ENCODE measurements at regions not wholly inside any gene's neighbourhood (a gene's known extent, or its start where the extent isn't known, plus 50 kb on each side); places are given as distances from the start of the nearest gene placed in this dataset.
"Not testable (repeated sequence)": the region's sequence is repeated elsewhere in the genome, so short reads cannot be mapped to it uniquely, and the experiment has no call there.

DNA sequence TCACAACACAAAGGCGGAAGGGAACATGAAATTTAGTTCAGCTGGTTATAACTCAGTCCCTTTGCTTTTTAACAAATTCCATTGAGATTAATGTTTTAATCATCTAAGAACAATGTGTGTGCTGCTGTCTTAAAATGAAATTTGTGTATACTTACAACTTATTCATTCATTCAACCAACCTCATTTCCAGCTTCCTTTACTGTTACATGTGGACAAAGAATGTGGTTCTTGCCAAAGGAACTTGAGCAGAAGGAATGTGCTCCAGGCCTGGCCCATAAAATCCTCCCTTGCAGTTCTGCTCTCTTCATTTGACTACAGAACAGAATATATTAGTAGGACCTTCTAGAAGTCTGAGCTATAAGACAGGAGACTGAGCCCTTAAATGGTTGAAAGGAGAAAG, 176.8 kb upstream of the GLRA2 start:
- TF ChIP-seq, protein P1, sequence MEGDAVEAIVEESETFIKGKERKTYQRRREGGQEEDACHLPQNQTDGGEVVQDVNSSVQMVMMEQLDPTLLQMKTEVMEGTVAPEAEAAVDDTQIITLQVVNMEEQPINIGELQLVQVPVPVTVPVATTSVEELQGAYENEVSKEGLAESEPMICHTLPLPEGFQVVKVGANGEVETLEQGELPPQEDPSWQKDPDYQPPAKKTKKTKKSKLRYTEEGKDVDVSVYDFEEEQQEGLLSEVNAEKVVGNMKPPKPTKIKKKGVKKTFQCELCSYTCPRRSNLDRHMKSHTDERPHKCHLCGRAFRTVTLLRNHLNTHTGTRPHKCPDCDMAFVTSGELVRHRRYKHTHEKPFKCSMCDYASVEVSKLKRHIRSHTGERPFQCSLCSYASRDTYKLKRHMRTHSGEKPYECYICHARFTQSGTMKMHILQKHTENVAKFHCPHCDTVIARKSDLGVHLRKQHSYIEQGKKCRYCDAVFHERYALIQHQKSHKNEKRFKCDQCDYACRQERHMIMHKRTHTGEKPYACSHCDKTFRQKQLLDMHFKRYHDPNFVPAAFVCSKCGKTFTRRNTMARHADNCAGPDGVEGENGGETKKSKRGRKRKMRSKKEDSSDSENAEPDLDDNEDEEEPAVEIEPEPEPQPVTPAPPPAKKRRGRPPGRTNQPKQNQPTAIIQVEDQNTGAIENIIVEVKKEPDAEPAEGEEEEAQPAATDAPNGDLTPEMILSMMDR (IDR thresholded peaks at IDR 0.05; ENCODE audit: insufficient read depth, low read length, missing control alignments), result no peak
- CTCF ChIA-PET, result no interaction called here
- POLR2A ChIA-PET, result interaction anchor here (1.2 kb wide), 1 partner anchor 10 kb away, joined by 3 read pairs; no protein-coding TSS in a partner anchor
- H3K4me3 ChIP-seq (ENCODE audit: low read depth, low read length), result no peak overlapping the region
- DNase-seq (ENCODE audit: low read depth, low spot score), result no peak

DNA sequence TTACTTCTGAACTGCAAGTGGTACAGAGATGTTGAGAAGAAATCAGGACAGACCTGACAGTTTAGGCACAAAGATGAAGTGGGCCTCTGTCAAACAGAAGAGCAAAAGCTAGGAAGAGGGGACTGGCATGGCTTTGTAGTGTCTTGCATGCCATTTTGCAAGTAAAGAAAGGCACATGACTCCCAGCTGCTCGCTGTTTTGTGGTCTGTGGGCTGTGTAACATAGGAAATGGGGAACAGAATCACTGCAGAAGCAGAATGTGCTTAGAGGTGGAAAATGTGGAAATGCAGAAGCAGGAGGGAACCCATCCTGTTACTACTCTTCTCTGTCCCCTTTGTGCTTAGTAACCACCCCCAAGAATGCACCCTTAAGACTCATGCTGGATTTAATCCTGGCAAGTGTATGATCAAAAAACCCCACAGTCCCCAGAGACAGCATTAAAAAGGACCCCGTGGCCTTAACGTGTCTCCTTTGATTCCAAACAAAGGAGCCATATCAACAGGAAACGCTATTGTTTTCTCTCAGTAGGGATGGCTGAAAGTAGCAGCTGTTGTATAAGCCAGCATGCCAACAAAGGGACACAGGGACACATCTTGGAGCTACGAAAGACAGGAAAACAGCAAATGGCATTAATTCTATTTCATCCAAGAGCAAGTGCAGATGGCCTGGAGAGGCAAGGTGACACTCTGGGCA, 177.6 kb upstream of the GLRA2 start:
- TF ChIP-seq, protein P1 (IDR thresholded peaks at IDR 0.05; ENCODE audit: insufficient read depth, low read length, missing control alignments), result no peak
- ChIA-PET POLR2A (interaction anchor here (1.2 kb wide), 1 partner anchor 11 kb away, joined by 3 read pairs; no protein-coding TSS in a partner anchor), CTCF (no interaction called here)
- DNase-seq (ENCODE audit: low read depth, low spot score), result no peak
- H3K4me3 ChIP-seq (ENCODE audit: low read depth, low read length), result no peak overlapping the region

DNA sequence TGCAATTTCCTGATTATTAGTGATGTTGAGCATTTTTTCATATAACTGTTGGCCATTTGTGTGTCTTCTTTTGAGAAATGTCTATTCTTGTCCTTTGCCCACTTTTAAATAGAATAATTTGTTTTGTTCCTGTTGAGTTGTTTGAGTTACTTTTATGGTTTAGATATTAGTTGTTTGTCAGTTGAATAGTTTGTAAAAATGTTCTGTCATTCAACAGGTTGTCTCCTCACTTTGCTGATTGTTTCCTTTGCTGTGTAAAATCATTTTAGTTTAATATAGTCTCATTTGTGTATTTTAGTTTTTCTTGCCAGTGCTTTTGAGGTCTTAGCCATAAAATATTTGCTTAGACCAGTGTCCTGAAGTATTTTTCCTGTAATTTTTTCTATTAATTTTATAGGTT, 181.8 kb upstream of the GLRA2 start:
- H3K4me3 ChIP-seq (ENCODE audit: low read depth, low read length), result no peak overlapping the region
- no peak for DNase-seq (ENCODE audit: low read depth, low spot score)
- TF ChIP-seq, protein P1 (IDR thresholded peaks at IDR 0.05; ENCODE audit: insufficient read depth, low read length, missing control alignments), result no peak
- ChIA-PET POLR2A (no interaction called here), CTCF (no interaction called here)

DNA sequence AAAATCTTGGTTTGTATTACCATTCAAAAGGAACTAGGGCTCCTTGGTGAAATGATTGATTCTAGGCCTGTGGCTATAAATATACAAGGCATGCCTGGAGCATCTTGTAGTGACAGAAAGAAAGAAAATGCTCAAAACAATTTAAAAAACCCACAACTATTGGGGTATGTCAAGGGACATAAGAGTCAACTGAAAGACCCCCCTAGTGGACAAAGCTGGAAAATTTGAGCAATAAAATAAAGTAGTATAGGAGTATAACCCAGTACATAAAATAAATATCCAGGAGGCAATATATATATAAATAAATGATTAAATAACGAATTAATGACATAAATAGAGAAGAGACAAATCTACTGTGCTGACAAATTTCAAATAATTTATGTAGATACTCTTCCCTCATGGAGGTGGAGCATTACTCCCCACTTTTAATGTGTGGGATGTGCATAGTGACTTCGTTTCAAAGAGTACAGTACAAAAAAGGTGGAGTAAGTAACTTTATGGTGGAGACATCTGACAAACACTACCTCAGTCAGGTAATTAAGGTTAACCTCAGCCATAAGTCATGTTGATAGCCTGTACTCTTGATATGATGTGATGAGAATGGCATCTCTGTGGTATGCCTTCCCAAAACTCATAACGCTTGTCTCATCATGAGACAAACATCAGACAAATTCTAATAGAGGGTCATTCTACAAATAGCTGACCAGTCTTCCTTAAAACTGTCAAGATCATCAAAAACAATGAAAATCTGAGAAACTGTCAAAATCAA, 185.0 kb upstream of the GLRA2 start:
- TF ChIP-seq, protein P1 (IDR thresholded peaks at IDR 0.05; ENCODE audit: insufficient read depth, low read length, missing control alignments), result no peak
- ChIA-PET CTCF (no interaction called here), POLR2A (no interaction called here)
- no peak for DNase-seq (ENCODE audit: low read depth, low spot score)
- H3K4me3 ChIP-seq (ENCODE audit: low read depth, low read length), result no peak overlapping the region

DNA sequence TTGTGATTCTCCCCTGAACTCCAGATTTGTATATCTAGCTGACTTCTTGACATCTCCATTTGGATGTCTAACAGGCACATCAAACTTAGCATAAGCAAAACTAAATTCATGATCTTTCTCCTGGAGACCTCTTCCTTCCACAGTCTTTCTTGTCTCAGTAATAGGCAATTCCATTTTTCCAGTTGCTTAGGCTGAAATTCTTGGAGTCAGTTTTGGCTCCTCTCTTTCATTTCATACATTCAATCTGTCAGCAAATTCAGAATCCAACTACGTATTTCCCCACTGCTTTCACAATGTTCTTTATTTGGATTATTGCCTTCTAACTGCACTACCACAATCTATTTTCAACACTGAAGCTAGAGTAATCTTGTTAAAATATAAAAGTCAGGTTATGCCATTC, 219.9 kb upstream of the GLRA2 start:
- ChIA-PET CTCF (no interaction called here), POLR2A (no interaction called here)
- DNase-seq (ENCODE audit: low read depth, low spot score), result no peak
- no peak overlapping the region for H3K4me3 ChIP-seq (ENCODE audit: low read depth, low read length)
- TF ChIP-seq, protein P1 (IDR thresholded peaks at IDR 0.05; ENCODE audit: insufficient read depth, low read length, missing control alignments), result no peak

DNA sequence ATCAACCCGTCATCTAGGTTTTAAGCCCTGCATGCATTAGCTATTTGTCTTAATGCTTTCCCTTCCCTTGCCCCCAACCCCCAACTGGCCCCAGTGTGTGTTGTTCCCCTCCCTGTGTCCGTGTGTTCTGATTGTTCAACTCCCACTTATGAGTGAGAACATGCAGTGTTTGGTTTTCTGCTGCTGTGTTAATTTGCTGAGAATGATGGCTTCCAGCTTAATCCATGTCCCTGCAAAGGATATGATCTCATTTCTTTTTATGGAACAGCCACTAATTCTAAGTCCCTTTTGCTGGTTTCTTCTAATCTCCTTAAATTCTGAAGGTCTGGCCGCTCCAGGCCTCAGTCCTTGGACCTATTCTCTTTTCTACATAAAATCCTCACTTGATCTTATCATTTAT, 220.4 kb upstream of the GLRA2 start:
- H3K4me3 ChIP-seq (ENCODE audit: low read depth, low read length); DNase-seq (ENCODE audit: low read depth, low spot score); CTCF ChIA-PET; POLR2A ChIA-PET: not testable (repeated sequence)
